Calu3 (cell line): ENCODE measurements at regions not wholly inside any gene's neighbourhood (a gene's known extent, or its start where the extent isn't known, plus 50 kb on each side); places are given as distances from the start of the nearest gene placed in this dataset.

Source experiments
- BruUV-seq: library from RNA; stranded (reverse); fragments of 400-500 nt; replicated peaks from 2 replicates; lab custom pipeline; 2021; lab: Mats Ljungman, UMichigan
- CTCF ChIA-PET: fragments of 300-600 bp; sonication (Branson Sonifier 250); formaldehyde crosslinking; loops from one replicate; lab custom pipeline; 2022; ENCODE audit warnings: antibody characterized with exemption; lab: Charles Lee
- DNase-seq: peaks from one replicate; pipeline ENCODE4 v3.0.0; 2022
- H3K27ac Mint-ChIP-seq: one replicate; pipeline ENCODE4 v1.8.0; 2022; ENCODE audit warnings: mixed read lengths; ENCODE audit not compliant: unreplicated experiment
- H3K27me3 Mint-ChIP-seq: one replicate; pipeline ENCODE4 v1.8.0; 2022; ENCODE audit warnings: mixed read lengths; ENCODE audit not compliant: unreplicated experiment
- H3K36me3 Mint-ChIP-seq: one replicate; pipeline ENCODE4 v1.8.0; 2022; ENCODE audit warnings: mild to moderate bottlenecking, moderate library complexity, mixed read lengths; ENCODE audit not compliant: insufficient read depth, unreplicated experiment
- H3K4me1 Mint-ChIP-seq: one replicate; pipeline ENCODE4 v1.8.0; 2022; ENCODE audit warnings: mild to moderate bottlenecking, low read depth, mixed read lengths; ENCODE audit not compliant: unreplicated experiment
- H3K4me3 Mint-ChIP-seq: one replicate; pipeline ENCODE4 v1.8.0; 2022; ENCODE audit warnings: mild to moderate bottlenecking, low read depth, moderate library complexity, mixed read lengths; ENCODE audit not compliant: unreplicated experiment
- H3K9me3 Mint-ChIP-seq: one replicate; pipeline ENCODE4 v1.8.0; 2022; ENCODE audit warnings: low read depth, mixed read lengths; ENCODE audit not compliant: unreplicated experiment
- intact Hi-C: fragments of 100-400 bp; cut with micrococcal nuclease; formaldehyde crosslinking; loops from one replicate; pipeline ENCODE4 v1.10.0; 2022; ENCODE audit not compliant: unreplicated experiment
- TF ChIP-seq, protein P1 (sequence below): fragments of 200-600 bp; IDR thresholded peaks from one replicate; pipeline ENCODE4 v1.8.0; 2022; ENCODE audit warnings: antibody characterized with exemption; ENCODE audit not compliant: unreplicated experiment

DNA sequence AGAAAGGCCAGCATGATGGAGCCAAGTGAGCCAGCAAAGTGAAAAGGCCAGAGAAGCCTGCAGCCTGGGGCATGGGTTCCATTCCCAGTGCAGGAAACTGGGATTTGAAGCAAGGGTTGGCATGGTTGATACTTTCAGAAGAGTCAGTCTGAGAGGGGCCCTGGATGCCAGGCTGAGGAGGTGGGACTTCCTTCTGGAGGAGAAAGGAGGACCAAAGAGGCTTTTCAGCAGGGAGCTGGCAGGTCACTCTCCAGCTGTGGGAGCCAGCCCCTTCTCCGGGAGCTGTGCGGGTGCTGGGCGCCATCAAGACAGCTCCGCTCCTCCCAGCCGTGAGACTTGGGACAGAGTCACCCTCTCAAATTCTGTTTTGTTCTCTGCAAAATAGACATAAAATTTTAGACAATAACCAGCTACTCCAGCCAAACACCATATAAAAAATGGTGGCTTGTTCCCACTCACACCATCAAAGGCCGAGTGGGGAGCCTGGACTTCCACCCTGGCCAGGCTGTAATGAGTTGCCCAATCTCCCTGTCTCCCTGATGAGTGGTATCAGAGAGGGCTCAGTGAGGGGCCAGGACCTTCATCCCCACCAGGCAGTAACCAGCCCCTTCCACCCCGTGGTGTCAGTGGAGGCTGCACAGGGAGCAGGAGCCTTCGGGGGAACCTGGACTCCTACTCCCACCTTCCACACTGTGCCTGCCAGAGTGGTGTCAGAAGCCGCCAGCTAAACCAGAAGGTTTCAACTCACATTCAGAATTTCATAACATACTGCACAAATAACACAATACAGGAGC is 133.6 kb upstream of the RET start:
- no peaks in the 10 kb centered on the region for H3K9me3 Mint-ChIP-seq
- intact Hi-C loops: no loop called here
- no peak for DNase-seq
- H3K4me3 Mint-ChIP-seq: no peak overlapping the region
- H3K36me3 Mint-ChIP-seq: no peaks in the 10 kb centered on the region
- no peaks in the 10 kb centered on the region for H3K4me1 Mint-ChIP-seq
- CTCF ChIA-PET: no interaction called here
- no peak overlapping the region for H3K27ac Mint-ChIP-seq
- TF ChIP-seq, protein P1, sequence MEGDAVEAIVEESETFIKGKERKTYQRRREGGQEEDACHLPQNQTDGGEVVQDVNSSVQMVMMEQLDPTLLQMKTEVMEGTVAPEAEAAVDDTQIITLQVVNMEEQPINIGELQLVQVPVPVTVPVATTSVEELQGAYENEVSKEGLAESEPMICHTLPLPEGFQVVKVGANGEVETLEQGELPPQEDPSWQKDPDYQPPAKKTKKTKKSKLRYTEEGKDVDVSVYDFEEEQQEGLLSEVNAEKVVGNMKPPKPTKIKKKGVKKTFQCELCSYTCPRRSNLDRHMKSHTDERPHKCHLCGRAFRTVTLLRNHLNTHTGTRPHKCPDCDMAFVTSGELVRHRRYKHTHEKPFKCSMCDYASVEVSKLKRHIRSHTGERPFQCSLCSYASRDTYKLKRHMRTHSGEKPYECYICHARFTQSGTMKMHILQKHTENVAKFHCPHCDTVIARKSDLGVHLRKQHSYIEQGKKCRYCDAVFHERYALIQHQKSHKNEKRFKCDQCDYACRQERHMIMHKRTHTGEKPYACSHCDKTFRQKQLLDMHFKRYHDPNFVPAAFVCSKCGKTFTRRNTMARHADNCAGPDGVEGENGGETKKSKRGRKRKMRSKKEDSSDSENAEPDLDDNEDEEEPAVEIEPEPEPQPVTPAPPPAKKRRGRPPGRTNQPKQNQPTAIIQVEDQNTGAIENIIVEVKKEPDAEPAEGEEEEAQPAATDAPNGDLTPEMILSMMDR: no peak
- peaks cover 78% of the 10 kb centered on the region for H3K27me3 Mint-ChIP-seq
- no TSS peak for BruUV-seq

DNA sequence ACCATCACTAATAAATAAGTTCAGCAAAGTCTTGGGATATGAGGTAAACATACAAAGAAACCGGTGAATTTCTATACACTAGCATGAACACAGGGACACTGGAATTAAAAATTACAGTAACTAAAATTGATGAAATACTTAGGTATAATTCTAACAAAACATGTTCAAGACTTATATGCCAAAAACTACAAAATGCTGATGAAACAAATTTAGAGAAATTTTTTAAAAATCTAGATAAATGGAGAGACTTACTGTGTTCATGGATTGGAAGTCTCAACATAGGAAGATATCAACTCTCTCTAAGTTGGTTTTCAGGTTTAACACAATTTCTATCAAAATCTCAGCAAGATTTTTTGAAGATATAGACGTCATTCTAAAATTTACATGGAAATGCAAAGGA is 128.8 kb upstream of the RET start:
- Mint-ChIP-seq H3K9me3 (no peaks in the 10 kb centered on the region), H3K27ac (no peak overlapping the region), H3K4me1 (peaks cover 11% of the 10 kb centered on the region), H3K4me3 (no peak overlapping the region), H3K27me3 (peaks cover 57% of the 10 kb centered on the region), H3K36me3 (no peaks in the 10 kb centered on the region)
- TF ChIP-seq, protein P1: no peak
- CTCF ChIA-PET: no interaction called here
- intact Hi-C loops: no loop called here
- no peak for DNase-seq
- BruUV-seq: no TSS peak

DNA sequence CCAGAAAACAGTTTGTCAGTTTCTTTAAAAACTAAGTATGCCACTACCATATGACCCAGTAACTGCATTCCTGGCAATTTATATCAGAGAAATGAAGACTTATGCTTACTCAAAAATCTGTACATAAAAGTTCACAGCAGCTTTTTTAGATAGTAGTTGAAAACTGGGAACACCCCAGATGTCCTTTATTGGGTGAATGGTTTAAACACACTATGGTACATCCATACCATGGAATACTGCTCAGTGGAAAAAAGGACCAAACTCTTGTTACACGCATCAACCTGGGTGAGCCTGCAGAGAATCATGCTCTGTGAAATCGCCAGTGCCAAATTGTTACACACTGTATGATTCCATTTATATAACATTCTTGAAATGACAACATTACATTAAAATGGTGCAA is 127.6 kb upstream of the RET start:
- no peaks in the 10 kb centered on the region for H3K9me3 Mint-ChIP-seq
- intact Hi-C loops: no loop called here
- no peak overlapping the region for H3K27ac Mint-ChIP-seq
- H3K4me3 Mint-ChIP-seq: no peak overlapping the region
- no TSS peak for BruUV-seq
- no peak for DNase-seq
- no peaks in the 10 kb centered on the region for H3K36me3 Mint-ChIP-seq
- peaks cover 12% of the 10 kb centered on the region for H3K4me1 Mint-ChIP-seq
- TF ChIP-seq, protein P1: no peak
- CTCF ChIA-PET: no interaction called here
- H3K27me3 Mint-ChIP-seq: peaks cover 45% of the 10 kb centered on the region

DNA sequence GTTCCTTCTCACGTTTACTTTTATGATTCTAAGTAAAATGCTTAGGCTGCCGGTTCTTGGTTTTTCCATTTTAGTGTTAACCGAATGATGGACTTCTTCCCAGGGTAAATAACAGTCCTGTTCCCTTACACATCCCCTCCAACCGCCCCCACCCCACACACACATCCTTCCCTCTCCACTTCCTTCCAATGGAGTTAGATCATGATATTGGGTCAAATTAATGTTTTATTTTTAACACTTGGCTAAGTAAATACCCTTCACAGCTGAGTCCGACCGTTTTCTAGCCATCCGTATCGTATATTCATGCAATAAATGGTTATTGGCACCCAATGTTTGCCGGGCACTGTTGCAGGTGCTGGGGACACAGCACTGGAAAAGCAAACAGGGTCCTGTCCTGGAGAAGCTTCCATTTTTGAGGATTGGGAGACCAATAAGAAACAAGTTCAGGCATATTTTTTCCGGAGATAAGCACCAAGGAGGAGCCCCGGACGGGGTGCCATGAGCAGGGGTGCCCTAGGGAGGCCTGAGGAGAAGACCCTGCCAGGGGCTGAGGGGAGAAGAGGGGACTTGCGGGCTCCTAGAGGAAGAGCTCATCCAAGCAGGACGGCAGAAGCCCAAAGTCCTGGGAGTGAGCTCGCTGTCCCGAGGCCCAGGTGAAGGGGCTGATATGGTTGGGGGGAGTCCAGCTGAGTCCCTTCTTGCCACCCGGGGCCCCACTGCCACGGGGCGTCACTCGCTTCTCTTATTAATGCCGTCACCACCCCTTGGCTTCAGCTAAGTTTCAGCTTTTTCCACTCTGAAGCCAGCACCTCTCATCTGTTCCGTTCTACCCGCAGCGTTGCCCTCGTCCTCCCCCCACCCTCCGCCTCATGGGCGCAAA is 126.0 kb upstream of the RET start:
- H3K27ac Mint-ChIP-seq: no peak overlapping the region
- H3K9me3 Mint-ChIP-seq: no peaks in the 10 kb centered on the region
- peaks cover 30% of the 10 kb centered on the region for H3K27me3 Mint-ChIP-seq
- intact Hi-C loops: no loop called here
- no peak overlapping the region for H3K4me3 Mint-ChIP-seq
- no peaks in the 10 kb centered on the region for H3K36me3 Mint-ChIP-seq
- CTCF ChIA-PET: no interaction called here
- DNase-seq: no peak
- TF ChIP-seq, protein P1: no peak
- H3K4me1 Mint-ChIP-seq: peaks cover 12% of the 10 kb centered on the region
- no TSS peak for BruUV-seq
